Mesendoderm (in vitro differentiated cells): ENCODE measurements at regions not wholly inside any gene's neighbourhood (a gene's known extent, or its start where the extent isn't known, plus 50 kb on each side); places are given as distances from the start of the nearest gene placed in this dataset.
A peak's percentile ranks its signal among the peaks of the same experiment; 100 is the strongest.

Source experiments
- DNase-seq: peaks from one replicate; pipeline ENCODE4 v3.0.0; 2013
- H2AK5ac ChIP-seq: 2 replicates; pipeline ENCODE4 v1.6.1; 2013; ENCODE audit warnings: low read length, inconsistent platforms
- H2BK120ac ChIP-seq: 2 replicates; pipeline ENCODE4 v1.6.1; 2013; ENCODE audit warnings: low read depth, mild to moderate bottlenecking, low read length, moderate library complexity, mixed read lengths
- H2BK15ac ChIP-seq: replicated peaks from 2 replicates; pipeline ENCODE4 v1.6.1; 2013; ENCODE audit warnings: low read depth, mild to moderate bottlenecking, moderate library complexity
- H2BK5ac ChIP-seq: 2 replicates; pipeline ENCODE4 v1.6.1; 2013; ENCODE audit warnings: low read length, inconsistent platforms
- H3K18ac ChIP-seq: 2 replicates; pipeline ENCODE4 v1.6.1; 2013; ENCODE audit warnings: mild to moderate bottlenecking, low read length, mixed read lengths
- H3K23ac ChIP-seq: one replicate; pipeline ENCODE4 v1.6.1; 2013; ENCODE audit warnings: low read length
- H3K27ac ChIP-seq: 2 replicates; pipeline ENCODE4 v1.5.1; 2013; ENCODE audit warnings: low read depth, mild to moderate bottlenecking, inconsistent platforms, low read length, moderate library complexity
- H3K27me3 ChIP-seq: 2 replicates; pipeline ENCODE4 v1.6.1; 2013; ENCODE audit warnings: low read length, control low read depth, mild to moderate bottlenecking, inconsistent platforms; ENCODE audit not compliant: insufficient read depth, poor library complexity
- H3K36me3 ChIP-seq: 2 replicates; pipeline ENCODE4 v1.6.1; 2013; ENCODE audit warnings: low read length, inconsistent platforms; ENCODE audit not compliant: control insufficient read depth, insufficient read depth
- H3K4ac ChIP-seq: one replicate; pipeline ENCODE4 v1.6.1; 2013; ENCODE audit warnings: low read depth, mild to moderate bottlenecking, low read length, moderate library complexity
- H3K4me1 ChIP-seq: 2 replicates; pipeline ENCODE4 v1.6.1; 2013; ENCODE audit warnings: low read depth, low read length, inconsistent platforms; ENCODE audit not compliant: control insufficient read depth
- H3K4me2 ChIP-seq: 2 replicates; pipeline ENCODE4 v1.6.1; 2013; ENCODE audit warnings: low read length
- H3K4me3 ChIP-seq: 2 replicates; pipeline ENCODE4 v1.5.1; 2013; ENCODE audit warnings: mild to moderate bottlenecking, low read length
- H3K56ac ChIP-seq: one replicate; pipeline ENCODE4 v1.6.1; 2013; ENCODE audit warnings: low read length
- H3K79me1 ChIP-seq: 2 replicates; pipeline ENCODE4 v1.6.1; 2013; ENCODE audit warnings: low read length, inconsistent platforms
- H3K79me2 ChIP-seq: 2 replicates; pipeline ENCODE4 v1.6.1; 2013; ENCODE audit warnings: mild to moderate bottlenecking, low read length; ENCODE audit not compliant: control insufficient read depth, insufficient read depth
- H3K9ac ChIP-seq: 2 replicates; pipeline ENCODE4 v1.6.1; 2013; ENCODE audit warnings: low read length, inconsistent platforms
- H4K5ac ChIP-seq: one replicate; pipeline ENCODE4 v1.6.1; 2013; ENCODE audit warnings: low read length
- H4K8ac ChIP-seq: one replicate; pipeline ENCODE4 v1.6.1; 2013; ENCODE audit warnings: low read depth, mild to moderate bottlenecking, control low read depth, low read length, moderate library complexity
- WGBS: extraction: QIAGEN DNeasy Blood & Tissue Kit; methylation state at CpG from one replicate; pipeline ENCODE4 v1.1.7; 2013; ENCODE audit warnings: low lambda C conversion rate, missing lambda C conversion rate; ENCODE audit not compliant: insufficient coverage; ENCODE audit errors: extremely low coverage; 5-methylcytosine and 5-hydroxymethylcytosine counted together

- H3K79me1 ChIP-seq, result no peaks in the 10 kb centered on the region
- H3K4ac ChIP-seq, result no peak overlapping the region
- no peak overlapping the region for H3K27ac ChIP-seq
- no CpG with 5 or more reads among the region's 4 CpGs for WGBS
- no peak overlapping the region for H3K9ac ChIP-seq
- H2BK120ac ChIP-seq, result no peak overlapping the region
- H3K56ac ChIP-seq, result no peak overlapping the region
- no peak overlapping the region for H3K4me2 ChIP-seq
- no peak overlapping the region for H3K23ac ChIP-seq
- H3K4me3 ChIP-seq, result no peak overlapping the region
- H3K18ac ChIP-seq, result no peak overlapping the region
- no peak overlapping the region for H2BK15ac ChIP-seq
- H2BK5ac ChIP-seq, result no peak overlapping the region
- no peaks in the 10 kb centered on the region for H3K36me3 ChIP-seq
- no peaks in the 10 kb centered on the region for H3K4me1 ChIP-seq
- no peak overlapping the region for H4K8ac ChIP-seq
- H3K27me3 ChIP-seq, result peaks cover 2% of the 10 kb centered on the region
- no peak for DNase-seq
- no peaks in the 10 kb centered on the region for H3K79me2 ChIP-seq
- H2AK5ac ChIP-seq, result no peak overlapping the region
- no peak overlapping the region for H4K5ac ChIP-seq
These were observed 320.4 kb upstream of the SP8 start for GRCh38 chr7:21107101-21107500.

- H2AK5ac ChIP-seq, result no peak overlapping the region
- no peaks in the 10 kb centered on the region for H3K4me1 ChIP-seq
- no peak overlapping the region for H3K4me2 ChIP-seq
- H2BK5ac ChIP-seq, result no peak overlapping the region
- H3K36me3 ChIP-seq, result no peaks in the 10 kb centered on the region
- H3K23ac ChIP-seq, result no peak overlapping the region
- H3K4me3 ChIP-seq, result no peak overlapping the region
- H2BK120ac ChIP-seq, result no peak overlapping the region
- no CpG with 5 or more reads among the region's 4 CpGs for WGBS
- H3K27ac ChIP-seq, result no peak overlapping the region
- H4K5ac ChIP-seq, result no peak overlapping the region
- no peaks in the 10 kb centered on the region for H3K79me1 ChIP-seq
- no peaks in the 10 kb centered on the region for H3K79me2 ChIP-seq
- H2BK15ac ChIP-seq, result no peak overlapping the region
- no peak overlapping the region for H4K8ac ChIP-seq
- no peak overlapping the region for H3K9ac ChIP-seq
- no peak overlapping the region for H3K18ac ChIP-seq
- no peak overlapping the region for H3K56ac ChIP-seq
- H3K4ac ChIP-seq, result no peak overlapping the region
- peak; percentile 23 for DNase-seq
- no peaks in the 10 kb centered on the region for H3K27me3 ChIP-seq
These were observed 319.7 kb upstream of the SP4 start for GRCh38 chr7:21108182-21108581.

- no peak overlapping the region for H2BK5ac ChIP-seq
- H3K4ac ChIP-seq, result no peak overlapping the region
- H3K56ac ChIP-seq, result no peak overlapping the region
- no peak overlapping the region for H2BK15ac ChIP-seq
- H3K9ac ChIP-seq, result no peak overlapping the region
- no CpG with 5 or more reads among the region's 5 CpGs for WGBS
- H2BK120ac ChIP-seq, result no peak overlapping the region
- H3K4me1 ChIP-seq, result peaks cover 3% of the 10 kb centered on the region
- no peaks in the 10 kb centered on the region for H3K36me3 ChIP-seq
- H3K23ac ChIP-seq, result no peak overlapping the region
- no peaks in the 10 kb centered on the region for H3K79me1 ChIP-seq
- DNase-seq, result no peak
- no peaks in the 10 kb centered on the region for H3K79me2 ChIP-seq
- no peak overlapping the region for H3K27ac ChIP-seq
- H3K4me2 ChIP-seq, result no peak overlapping the region
- no peak overlapping the region for H4K5ac ChIP-seq
- H4K8ac ChIP-seq, result no peak overlapping the region
- H3K27me3 ChIP-seq, result no peaks in the 10 kb centered on the region
- no peak overlapping the region for H3K18ac ChIP-seq
- H3K4me3 ChIP-seq, result no peak overlapping the region
- H2AK5ac ChIP-seq, result no peak overlapping the region
These were observed 314.1 kb upstream of the SP4 start for GRCh38 chr7:21113609-21114415.

GRCh38 chr7:21123586-21123985, 304.3 kb upstream of the SP4 start:
- H3K27ac ChIP-seq, result no peak overlapping the region
- H2BK15ac ChIP-seq, result no peak overlapping the region
- no peak overlapping the region for H3K4ac ChIP-seq
- no peaks in the 10 kb centered on the region for H3K79me2 ChIP-seq
- no peaks in the 10 kb centered on the region for H3K79me1 ChIP-seq
- H3K27me3 ChIP-seq, result no peaks in the 10 kb centered on the region
- no peak overlapping the region for H3K9ac ChIP-seq
- peaks cover 2% of the 10 kb centered on the region for H3K4me1 ChIP-seq
- H3K36me3 ChIP-seq, result no peaks in the 10 kb centered on the region
- H2AK5ac ChIP-seq, result no peak overlapping the region
- no peak overlapping the region for H3K4me2 ChIP-seq
- no peak for DNase-seq
- H4K5ac ChIP-seq, result no peak overlapping the region
- H3K4me3 ChIP-seq, result no peak overlapping the region
- H3K18ac ChIP-seq, result no peak overlapping the region
- H3K56ac ChIP-seq, result no peak overlapping the region
- no peak overlapping the region for H2BK120ac ChIP-seq
- WGBS, result no CpG with 5 or more reads among the region's 1 CpG
- no peak overlapping the region for H3K23ac ChIP-seq
- no peak overlapping the region for H4K8ac ChIP-seq
- no peak overlapping the region for H2BK5ac ChIP-seq

- no peak overlapping the region for H3K27ac ChIP-seq
- no CpG with 5 or more reads among the region's 6 CpGs for WGBS
These were observed 302.6 kb upstream of the SP4 start for GRCh38 chr7:21125297-21125696.

More at GRCh38 chr7:21125297-21125696, 302.6 kb upstream of the SP4 start:
- H3K56ac ChIP-seq, result no peak overlapping the region
- no peak overlapping the region for H2AK5ac ChIP-seq
- no peak overlapping the region for H3K23ac ChIP-seq
- H3K4me1 ChIP-seq, result no peaks in the 10 kb centered on the region
- no peak overlapping the region for H4K5ac ChIP-seq
- peak; percentile 13 for DNase-seq
- H3K18ac ChIP-seq, result no peak overlapping the region
- H2BK5ac ChIP-seq, result no peak overlapping the region
- H3K27me3 ChIP-seq, result no peaks in the 10 kb centered on the region
- H3K79me2 ChIP-seq, result no peaks in the 10 kb centered on the region
- no peaks in the 10 kb centered on the region for H3K36me3 ChIP-seq
- H3K9ac ChIP-seq, result no peak overlapping the region
- H4K8ac ChIP-seq, result no peak overlapping the region
- no peak overlapping the region for H2BK15ac ChIP-seq
- no peak overlapping the region for H3K4me2 ChIP-seq
- H2BK120ac ChIP-seq, result no peak overlapping the region
- H3K79me1 ChIP-seq, result no peaks in the 10 kb centered on the region
- no peak overlapping the region for H3K4ac ChIP-seq
- H3K4me3 ChIP-seq, result no peak overlapping the region
